Kidney tubule cell (primary cell): ENCODE measurements at regions not wholly inside any gene's neighbourhood (a gene's known extent, or its start where the extent isn't known, plus 50 kb on each side); places are given as distances from the start of the nearest gene placed in this dataset.

ENCODE experiments used
- DNase-seq: peaks from one replicate; pipeline ENCODE4 v3.0.0-alpha.2; 2018; ENCODE audit warnings: low spot score

DNA sequence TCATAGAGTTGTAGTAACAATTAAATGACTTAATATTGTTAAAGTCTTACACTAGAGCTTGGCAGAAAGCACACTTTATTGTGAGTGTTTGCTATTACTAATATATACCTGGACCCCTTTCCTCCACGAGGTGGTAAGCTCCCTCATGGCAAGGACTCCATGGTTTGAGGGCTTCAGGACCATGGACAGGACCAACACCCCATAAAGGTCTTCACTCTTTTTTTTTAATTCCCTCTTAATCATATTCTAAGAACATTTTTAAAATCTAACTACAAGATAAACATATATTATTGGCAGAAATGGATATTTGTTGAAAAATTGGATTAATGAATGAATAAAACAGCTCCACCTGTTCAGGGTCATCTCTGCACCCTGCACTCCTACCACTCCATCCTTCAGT is 154.5 kb downstream of the CBLN1 start:
- no peak for DNase-seq

DNA sequence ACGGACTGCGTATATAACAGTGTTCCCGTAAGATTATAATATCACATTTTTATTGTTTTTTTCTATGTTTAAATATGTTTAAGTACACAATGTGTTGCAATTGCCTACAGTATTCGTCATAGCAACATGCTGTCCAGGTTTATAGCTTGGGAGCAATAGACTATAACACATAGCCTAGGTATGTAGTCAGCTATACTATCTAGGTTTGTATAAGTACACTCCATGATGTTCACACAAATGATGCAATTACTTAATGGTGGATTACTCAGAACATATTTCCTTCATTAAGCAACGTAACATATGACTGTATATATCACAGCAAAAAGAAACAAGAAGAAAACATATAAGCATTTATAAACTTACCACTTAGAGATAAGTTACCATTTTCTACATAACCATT is 160.0 kb downstream of the CBLN1 start:
- no peak for DNase-seq

DNA sequence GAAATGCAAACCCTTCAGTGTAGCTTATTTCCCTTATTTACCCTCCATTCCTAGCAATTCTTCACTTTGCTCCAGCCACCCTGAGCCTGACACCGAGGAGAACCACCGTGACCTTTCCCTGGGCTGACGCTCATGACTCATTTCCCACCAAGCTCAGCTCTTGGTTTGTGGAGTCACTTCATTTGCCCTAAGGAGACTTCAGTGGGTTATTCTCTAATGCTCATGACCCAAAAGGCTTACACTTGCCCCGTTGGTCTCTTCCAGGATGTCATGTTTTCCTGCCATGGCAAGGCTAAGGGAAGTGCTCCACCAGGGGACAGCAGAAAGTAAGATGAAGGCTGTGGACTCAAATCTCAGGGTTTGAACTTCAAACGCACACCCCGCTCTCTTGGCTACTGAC is 161.0 kb downstream of the CBLN1 start:
- no peak for DNase-seq

DNA sequence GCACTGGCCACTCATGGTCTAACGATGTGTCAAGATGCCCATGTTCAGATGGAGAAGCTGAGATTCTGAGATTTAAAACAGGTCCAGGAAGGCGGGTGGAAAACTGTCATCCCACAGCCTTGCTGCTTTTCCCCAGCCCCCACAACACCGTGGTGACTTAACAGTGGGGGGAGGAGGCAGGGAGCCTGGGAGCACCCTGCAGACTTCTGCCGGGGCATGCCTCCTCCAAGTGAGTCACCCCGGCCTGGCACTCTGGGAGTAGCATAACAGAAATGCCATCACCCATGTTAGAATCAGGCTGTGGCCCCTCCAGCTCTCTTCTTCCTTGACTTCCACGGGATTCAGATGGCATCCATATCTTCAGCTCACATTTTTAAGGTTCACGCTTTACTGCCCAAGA is 164.8 kb downstream of the CBLN1 start:
- DNase-seq = peak; percentile 19

DNA sequence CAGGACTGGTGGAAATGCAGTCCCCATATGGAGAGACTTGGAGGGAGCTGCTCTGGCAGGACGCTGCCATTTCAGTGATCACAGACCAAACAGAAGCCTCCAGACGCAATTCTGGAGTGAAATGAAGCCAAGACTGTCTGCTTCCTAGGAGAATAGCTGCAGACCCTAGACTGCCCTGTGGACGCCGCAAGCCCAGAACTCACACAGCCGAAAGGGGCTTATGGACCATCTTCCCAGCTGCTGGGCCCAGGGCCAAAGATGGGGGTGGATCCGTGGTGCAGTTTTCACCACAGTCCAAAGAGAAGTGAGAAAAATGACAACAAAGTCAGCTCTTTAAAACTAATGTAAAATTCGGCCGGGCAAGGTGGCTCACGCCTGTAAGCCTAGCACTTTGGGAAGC is 165.7 kb downstream of the CBLN1 start:
- no peak for DNase-seq

DNA sequence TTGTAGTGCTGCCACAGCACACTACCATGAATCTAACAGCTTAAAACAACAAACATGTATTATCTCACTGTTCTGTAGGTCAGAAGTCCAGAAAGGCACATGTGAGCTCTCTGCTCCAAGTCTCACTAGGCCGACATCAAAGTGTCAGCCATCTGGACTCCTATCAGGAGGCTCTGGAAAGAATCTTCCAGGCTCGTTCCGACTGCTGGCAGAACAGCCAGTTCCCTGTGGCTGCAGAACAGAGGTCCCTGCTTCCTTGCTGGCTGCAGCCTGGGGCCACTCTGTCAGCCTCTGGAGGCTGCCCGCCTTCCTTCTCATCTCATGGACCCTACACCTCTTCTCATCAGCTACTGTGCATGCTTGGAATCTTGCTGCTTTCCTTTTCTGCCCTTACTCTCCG is 168.9 kb downstream of the CBLN1 start:
- DNase-seq = no peak

DNA sequence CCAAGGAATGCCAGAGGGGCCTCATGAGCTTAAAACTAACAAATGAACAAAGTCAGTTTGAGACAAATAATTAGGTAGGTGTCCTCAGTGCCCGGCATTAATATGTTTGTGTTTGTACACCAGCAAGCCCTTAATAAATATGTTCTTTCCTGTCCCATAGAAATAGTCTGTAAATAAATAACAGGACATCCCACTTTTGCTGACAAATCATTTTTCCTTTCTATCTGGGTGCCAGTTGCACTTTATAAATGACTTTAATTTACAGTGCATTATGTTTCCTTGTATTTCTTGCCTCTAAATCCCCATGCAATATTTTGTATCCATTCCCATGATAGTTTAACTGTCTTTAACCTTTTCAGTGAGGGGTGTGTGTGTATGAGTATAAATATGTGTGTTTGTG is 170.3 kb downstream of the CBLN1 start:
- DNase-seq = no peak

DNA sequence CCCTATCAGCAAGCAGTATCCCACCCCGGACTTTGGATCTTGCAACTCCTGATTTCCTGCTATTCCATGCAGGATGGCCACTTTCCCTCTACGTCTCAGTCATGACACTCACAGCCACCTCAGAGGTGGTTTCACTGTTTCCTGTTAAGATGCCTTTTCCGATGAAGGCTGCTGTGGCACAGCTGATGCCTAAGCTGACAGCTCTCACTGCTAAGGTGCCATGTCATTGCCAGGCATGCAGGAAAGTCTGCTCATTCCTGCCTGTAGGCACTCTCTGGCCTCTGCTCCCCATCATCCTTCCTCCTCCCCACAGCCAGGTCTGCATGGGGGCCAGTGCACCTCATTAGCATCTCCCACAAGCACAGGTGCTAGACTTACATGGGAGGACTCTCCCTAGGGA is 173.0 kb downstream of the CBLN1 start:
- no peak for DNase-seq

DNA sequence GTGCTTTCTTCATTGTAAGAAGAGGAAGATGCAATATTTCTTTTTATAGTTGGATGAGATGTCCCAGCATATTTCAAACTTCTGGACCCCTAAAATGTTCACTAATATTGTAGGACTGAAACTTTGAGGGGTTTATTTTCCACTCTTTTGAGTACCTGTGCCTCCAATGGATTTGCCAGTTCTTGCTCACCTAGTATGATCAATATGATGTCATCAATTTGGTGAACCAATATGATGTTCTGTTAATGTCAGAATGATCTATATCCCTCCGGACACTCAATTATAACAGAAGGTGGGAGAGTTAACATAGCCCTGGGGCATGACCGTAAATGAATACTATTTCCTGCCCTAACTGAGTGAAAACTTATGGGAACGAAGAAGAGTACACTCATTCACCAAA is 178.3 kb downstream of the CBLN1 start:
- DNase-seq = no peak

DNA sequence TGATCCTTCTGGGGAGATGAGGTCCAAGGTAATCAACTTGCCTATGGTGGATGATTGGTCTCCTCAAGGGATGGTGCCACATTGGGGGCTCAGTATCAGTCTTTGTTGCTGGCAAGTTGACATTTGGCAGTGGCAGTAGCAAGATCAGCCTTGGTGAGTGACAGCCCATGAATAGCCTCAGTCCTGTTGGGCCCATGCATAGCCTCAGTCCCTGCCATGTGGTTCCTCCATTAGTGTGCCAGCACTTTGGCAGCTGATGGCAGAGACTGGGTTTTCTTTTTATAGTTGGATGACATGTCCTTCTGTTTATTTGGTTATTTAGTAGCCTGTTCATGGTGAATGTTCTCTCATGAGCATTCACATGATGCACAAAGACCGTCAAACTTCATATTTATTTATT is 179.6 kb downstream of the CBLN1 start:
- DNase-seq = no peak

DNA sequence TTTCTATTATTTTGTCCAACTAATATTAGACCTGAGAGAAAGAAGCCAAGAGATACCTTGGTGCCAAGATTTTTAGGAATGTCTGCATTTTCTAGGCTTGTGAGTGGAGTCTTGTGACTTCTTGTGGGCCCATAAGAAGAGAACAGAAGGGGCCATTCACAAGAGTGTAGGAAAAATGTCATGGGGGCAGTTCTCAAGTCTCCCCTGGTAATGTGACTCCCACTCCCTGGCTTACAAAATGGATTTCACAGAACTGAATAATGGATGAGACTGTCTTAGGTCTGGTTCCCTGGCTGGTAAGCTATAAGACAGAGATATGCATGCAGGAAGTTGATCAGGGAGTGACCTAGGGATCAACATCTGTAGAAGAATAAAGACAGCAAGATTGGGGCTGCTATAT is 181.3 kb downstream of the CBLN1 start:
- no peak for DNase-seq

DNA sequence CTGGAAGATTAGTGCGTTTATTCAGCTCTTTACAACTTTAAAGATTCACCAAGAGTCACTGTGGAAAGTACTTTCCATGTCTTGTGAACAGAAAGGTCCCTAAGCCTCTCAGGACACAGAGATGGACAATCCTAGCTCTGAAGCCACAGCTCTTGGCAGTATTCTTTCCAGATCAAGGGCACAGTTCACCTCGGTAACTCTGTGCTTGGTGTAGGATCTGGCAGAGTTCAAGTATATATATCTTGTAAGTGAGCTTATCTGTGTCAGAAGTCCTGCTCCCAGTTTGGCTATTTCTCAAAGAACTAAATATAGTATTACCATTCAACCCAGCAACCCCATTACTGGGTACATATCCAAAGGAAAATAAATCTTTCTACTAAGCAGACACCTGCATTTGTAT is 183.7 kb downstream of the CBLN1 start:
- DNase-seq = no peak

DNA sequence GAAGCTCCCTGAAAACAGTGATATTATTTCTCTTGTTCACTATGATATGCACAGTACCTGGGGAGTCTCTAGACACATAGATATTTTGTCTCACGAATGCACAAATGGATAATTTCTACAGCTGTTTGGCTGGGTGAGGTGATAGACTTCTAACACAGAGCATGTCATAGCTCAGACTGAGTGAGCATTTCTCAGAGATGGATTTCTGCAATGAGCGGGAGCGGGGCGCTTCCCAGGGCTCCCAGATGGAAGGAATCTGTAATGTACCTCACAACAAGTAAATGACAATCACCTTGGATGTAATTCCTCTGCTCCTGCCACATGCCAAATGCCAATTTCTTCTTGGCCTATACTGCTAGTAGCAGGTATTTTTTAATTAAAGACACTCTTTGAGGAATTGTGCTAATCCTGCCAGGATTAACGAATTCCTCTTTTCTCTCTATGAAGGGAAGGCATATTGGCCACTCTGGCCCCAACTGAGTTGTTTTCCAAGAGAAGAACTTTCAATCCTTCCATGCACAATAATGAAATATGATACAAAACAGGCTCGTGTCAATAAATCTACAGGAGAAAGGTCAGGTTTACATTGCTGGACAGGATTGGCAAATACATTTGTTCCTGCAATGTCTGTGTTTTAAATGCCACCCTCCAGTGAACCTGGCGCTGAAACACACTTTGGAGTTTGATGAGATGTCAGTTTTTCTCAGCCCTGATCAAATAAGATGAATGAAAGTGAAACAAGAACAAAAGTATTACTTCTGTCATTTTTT is 185.3 kb downstream of the CBLN1 start:
- no peak for DNase-seq

DNA sequence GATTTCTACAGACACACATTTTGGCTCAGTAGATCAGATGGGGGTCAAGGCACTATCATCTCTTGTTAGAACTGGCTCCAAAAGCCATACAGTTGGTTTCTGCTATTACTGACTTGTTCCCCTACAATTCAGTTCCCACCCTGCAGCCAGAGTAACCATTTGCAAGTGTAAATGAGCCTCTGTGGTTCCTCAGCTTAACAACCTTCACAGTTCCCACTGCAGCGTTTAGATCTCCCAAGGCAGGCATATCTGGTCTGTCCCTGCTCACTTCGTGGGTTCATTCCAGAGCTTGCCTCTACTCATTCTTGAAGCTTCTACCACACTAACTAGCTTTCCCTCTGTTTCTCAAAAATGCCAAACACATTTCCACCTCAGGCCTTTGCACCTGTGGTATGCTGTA is 186.1 kb downstream of the CBLN1 start:
- DNase-seq = no peak

DNA sequence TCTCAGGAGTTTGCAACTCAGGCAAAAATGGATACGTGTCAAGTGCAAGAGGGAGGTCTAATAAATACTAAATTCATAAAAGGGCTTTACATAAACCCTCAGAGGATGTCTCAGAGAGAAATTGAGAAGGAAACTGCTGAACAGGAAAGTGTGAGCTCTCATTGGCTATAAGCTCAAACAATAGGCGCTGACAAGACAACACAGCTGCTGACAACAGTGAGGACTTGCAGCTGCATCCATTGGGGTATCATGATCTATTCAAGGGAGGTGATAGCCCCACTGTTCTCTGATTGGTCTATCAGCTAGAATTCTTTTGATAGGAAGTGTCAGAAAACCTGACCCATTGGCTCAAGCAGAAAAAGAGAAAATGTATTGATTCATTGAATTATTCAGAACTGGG is 187.2 kb downstream of the CBLN1 start:
- DNase-seq = no peak

DNA sequence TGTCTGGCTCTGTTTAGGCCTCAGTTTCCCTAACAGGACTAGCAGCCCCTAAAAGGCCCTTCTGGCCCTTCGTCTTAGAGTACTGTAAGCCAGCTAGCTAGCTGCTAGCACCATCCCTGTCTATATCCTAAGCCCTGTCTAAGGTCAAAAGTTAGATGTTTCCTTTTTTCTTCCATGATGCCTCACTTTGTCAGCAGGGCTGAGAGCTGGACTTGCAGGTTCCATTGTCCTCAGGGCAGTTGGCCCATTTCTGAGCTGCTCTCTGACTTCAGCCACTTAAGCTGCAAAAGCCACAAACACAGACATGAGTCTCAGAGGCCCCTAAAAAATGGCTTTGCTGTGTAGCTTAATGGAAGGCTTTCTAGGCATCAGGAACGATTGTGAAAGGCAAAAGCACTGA is 187.7 kb downstream of the CBLN1 start:
- no peak for DNase-seq

DNA sequence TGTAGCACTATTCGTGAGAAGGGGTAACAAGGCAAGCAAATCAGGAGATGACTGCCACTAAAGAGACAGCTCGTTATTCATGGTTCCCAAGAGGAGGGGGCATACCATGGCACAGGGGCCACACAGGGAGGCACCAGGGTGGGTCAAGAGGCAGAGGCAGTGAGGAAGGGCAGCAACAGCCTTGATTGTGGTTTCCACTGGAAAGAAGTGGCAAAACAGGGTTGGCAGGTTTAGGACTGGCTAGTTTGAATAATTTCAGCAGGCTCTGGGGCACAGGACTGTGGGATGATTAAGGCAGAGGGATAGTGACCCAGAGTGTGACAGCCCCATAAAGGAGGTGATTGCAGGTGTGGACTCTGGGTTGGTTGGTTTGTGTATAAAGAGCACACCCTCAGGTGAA is 188.9 kb downstream of the CBLN1 start:
- no peak for DNase-seq

DNA sequence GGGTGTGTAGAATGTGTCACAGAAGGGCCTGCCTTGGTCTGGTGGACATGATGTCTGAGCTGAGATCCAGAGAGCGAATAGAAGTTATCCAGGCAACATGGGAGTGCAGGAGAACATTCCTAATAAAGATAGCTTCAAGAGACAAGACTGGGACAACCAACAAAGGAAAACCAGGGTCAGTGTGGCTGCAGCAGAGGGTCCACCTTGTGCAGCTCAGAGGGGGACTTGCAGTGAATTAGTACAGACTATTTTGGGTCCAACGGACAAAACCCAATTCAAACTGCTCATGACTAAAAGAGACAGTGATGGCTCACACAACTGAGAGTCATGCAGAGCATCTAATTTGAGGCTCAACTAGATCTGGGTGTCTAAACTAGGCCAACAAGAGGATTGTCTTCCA is 192.1 kb downstream of the CBLN1 start:
- no peak for DNase-seq

DNA sequence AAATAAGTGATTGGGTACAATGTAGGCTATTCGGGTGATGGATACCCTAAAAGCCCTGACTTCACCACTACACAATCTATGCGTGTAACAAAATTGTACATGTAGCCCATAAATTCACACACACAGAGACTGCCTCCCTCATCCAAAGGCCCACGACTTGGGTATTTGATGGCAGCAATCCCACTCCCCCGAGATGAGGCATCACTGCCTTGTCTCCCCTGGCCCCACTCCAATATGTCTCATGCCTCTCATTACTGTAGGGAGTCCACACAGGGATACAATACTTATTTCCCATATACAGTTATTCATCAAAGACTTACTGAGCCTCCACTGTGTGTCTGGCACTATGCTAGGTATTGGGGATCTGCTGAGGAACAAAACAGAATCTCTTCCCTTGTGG is 192.6 kb downstream of the CBLN1 start:
- DNase-seq = no peak

DNA sequence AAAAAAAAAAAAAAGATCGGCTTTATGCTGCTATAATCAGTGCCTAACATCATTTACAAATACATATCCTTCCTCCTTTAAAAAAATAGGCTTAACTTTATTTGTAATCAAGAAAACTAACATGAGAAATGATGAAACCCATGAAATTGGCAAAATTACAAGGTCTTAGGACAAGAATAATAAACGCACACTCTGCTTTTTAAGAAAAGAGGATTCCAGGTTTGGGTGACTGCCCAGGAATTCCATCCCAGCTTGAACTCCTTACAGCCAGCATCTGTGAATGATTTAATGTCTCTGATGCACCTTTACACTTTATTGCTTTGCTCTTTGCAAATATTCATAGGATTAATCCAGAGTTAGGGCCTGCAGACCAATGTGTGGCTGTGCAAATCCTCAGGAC is 196.0 kb downstream of the CBLN1 start:
- no peak for DNase-seq

DNA sequence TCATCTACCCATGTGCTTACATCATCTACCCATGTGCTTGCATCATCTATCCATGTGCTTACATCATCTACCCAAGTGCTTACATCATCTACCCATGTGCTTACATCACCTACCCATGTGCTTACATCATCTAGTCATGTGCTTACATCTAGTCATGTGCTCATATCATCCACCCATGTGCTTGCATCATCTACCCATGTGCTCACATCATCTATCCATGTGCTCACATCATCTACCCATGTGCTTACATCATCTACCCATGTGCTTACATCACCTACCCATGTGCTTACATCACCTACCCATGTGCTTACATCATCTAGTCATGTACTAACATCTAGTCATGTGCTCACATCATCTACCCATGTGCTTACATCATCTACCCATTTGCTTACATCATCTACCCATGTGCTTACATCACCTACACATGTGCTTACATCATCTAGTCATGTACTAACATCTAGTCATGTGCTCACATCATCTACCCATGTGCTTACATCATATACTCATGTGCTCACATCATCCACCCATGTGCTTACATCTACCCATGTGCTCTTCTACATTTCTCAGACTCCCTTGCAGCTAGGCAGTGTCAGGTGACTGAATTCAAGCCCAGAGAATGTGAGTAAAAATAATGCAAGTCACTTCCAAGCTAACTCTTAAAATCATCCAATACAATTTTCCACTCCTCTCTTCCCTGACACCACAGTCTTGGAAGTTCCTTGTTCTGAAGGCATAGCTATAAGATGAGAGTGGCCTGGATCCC is 196.8 kb downstream of the CBLN1 start:
- DNase-seq = no peak

DNA sequence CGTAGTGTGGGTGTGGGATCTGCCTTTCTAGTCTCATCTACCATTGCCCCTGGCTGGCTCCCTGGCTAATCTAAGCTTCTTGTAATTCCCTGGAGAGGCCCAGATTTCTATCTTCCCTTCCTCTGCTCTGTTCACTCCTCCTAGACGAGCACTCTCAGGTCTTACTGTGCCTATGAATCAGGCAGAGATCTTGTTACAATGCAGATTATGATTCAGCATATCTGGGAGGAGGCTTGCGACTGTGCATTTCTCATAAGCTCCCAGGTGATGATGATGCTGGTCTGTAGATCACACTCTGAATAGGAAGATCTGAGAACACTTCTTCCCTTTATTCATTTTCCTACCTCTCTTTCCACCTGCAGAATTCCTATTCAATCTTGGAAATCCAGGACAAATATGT is 200.1 kb downstream of the CBLN1 start:
- no peak for DNase-seq

DNA sequence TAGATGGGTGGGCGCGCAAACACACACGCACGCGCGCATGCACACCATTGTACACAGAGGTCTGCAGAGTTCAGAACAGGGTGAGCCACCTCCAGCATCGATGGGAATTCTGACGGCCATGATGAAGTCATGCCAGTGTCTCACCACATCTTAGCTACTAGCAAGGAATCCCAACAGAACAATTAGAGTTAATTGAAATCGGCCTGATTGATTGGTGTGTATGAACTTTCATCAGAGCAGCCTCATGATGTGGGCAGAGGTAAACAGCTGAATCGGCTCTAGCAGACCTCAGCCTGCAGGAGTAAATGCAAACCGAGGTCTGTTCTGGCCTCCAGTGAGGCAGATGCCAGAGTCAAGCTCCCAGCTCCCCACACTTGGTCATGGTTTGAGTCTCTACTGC is 200.6 kb downstream of the CBLN1 start:
- DNase-seq = no peak

DNA sequence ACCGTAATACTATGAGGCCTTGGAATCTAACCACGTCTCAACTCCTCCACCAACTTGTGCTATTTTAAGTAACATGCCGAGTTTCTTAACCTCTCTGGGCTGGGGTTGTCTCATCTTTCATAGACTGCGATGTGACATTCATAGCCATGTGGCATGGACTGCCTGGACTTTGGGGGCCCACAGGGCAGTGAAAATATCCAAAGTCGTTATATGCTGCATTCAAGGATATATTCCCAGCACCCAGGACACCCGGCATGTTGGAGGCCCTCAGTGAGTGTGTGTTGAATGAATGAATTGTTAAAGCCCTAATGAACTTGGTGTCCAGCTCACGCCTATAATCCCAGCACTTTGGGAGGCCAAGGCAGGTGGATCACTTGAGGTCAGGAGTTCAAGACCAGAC is 203.1 kb downstream of the CBLN1 start:
- no peak for DNase-seq
